HepG2 (cell line): ENCODE measurements at regions not wholly inside any gene's neighbourhood (a gene's known extent, or its start where the extent isn't known, plus 50 kb on each side); places are given as distances from the start of the nearest gene placed in this dataset.

ENCODE experiments used
- ATAC-seq: fragments of 200-7000 bp; cut with Tn5 transposase; 3 replicates; pipeline ENCODE4 v1.9.1; 2020; ENCODE audit warnings: mild to moderate bottlenecking, moderate library complexity
- BruUV-seq: library from RNA; stranded (reverse); fragments of 400-500 nt; replicated peaks from 2 replicates; lab custom pipeline; 2021; lab: Mats Ljungman, UMichigan
- CTCF ChIA-PET: fragments of 300-600 bp; formaldehyde crosslinking; extraction: SDS; loops from one replicate; lab custom pipeline; 2021; ENCODE audit warnings: low total read pairs, inconsistent platforms, low intra/inter-chr PET ratio; lab: Yijun Ruan, JAX
- POLR2A ChIA-PET: fragments of 350-600 bp; sonication (Branson Sonifier 250); formaldehyde crosslinking; loops from one replicate; lab custom pipeline; 2020; ENCODE audit warnings: antibody characterized with exemption, inconsistent platforms; lab: Yijun Ruan, JAX
- DNase-seq: peaks from one replicate; pipeline ENCODE4 v3.0.0-alpha.2; 2015; ENCODE audit warnings: low spot score
- FAIRE-seq: peaks from 3 replicates; lab custom pipeline; 2011; peaks lifted over from hg19 to GRCh38; lab: Jason Lieb, UNC
- H2AFZ ChIP-seq: one replicate; pipeline ENCODE4 v1.6.1; 2011; ENCODE audit warnings: low read length, inconsistent platforms
- H3K27ac ChIP-seq: fragments of 300-600 bp; 3 replicates; pipeline ENCODE4 v1.8.0; 2011; ENCODE audit warnings: mixed run types, mild to moderate bottlenecking, mixed read lengths, low read length, inconsistent platforms; ENCODE audit not compliant: insufficient read depth; ENCODE audit errors: extremely low read length
- H3K27me3 ChIP-seq, 2 experiments: fragments of 200-600 bp in 1 of 2; 2 replicates in 1 of 2; 3 replicates in 1 of 2; pipeline versions ENCODE4 v1.6.0 to v1.8.0; 2011; ENCODE audit warnings: low read length in 2 of 2, mild to moderate bottlenecking in 2 of 2, moderate library complexity in 2 of 2, inconsistent platforms in 1 of 2; ENCODE audit not compliant: insufficient read depth in 2 of 2, control insufficient read depth in 1 of 2
- H3K36me3 ChIP-seq, 2 experiments: fragments of 200-600 bp in 1 of 2; replicated peaks in 1 of 2; 2 replicates in 1 of 2; 3 replicates in 1 of 2; pipeline versions ENCODE4 v1.5.1 to v1.8.0; 2011; ENCODE audit warnings: low read length in 2 of 2, inconsistent platforms in 1 of 2; ENCODE audit not compliant: insufficient read depth in 2 of 2, control insufficient read depth in 1 of 2
- H3K4me1 ChIP-seq: 2 replicates; pipeline ENCODE4 v1.5.1; 2012; ENCODE audit warnings: low read length, inconsistent platforms; ENCODE audit not compliant: insufficient read depth
- H3K4me2 ChIP-seq: 2 replicates; pipeline ENCODE4 v1.6.0; 2011; ENCODE audit warnings: low read depth, low read length, inconsistent platforms
- H3K4me3 ChIP-seq, 3 experiments: fragments of 200-600 bp in 1 of 3; sonication (generic), shearing (Covaris generic) in 1 of 3; replicated peaks in 1 of 3; 2 replicates each; pipeline ENCODE4 v1.5.1; 2011 to 2016; ENCODE audit warnings: low read length in 3 of 3, inconsistent platforms in 2 of 3, low read depth in 2 of 3, mild to moderate bottlenecking in 2 of 3, control low read depth in 1 of 3, mixed read lengths in 1 of 3; ENCODE audit not compliant: insufficient read depth in 1 of 3
- H3K79me2 ChIP-seq: one replicate; pipeline ENCODE4 v1.6.1; 2011; ENCODE audit warnings: low read length, inconsistent platforms; ENCODE audit not compliant: insufficient read depth
- H3K9ac ChIP-seq: 2 replicates; pipeline ENCODE4 v1.6.0; 2011; ENCODE audit warnings: mild to moderate bottlenecking, low read depth, low read length, inconsistent platforms; ENCODE audit not compliant: insufficient read depth
- H3K9me3 ChIP-seq: 2 replicates; pipeline ENCODE4 v1.5.1; 2012; ENCODE audit warnings: mild to moderate bottlenecking, low read length
- H4K20me1 ChIP-seq: 2 replicates; pipeline ENCODE4 v1.6.0; 2011; ENCODE audit warnings: inconsistent platforms, mild to moderate bottlenecking, low read length, moderate library complexity; ENCODE audit not compliant: insufficient read depth
- HNRNPH1 ChIP-seq: fragments of 200-400 bp; formaldehyde crosslinking; optimal IDR thresholded peaks from 2 replicates; pipeline ENCODE3; 2017; ENCODE audit warnings: mild to moderate bottlenecking, low read depth, low read length
- NAIF1 ChIP-seq: sonication (generic); formaldehyde crosslinking; IDR thresholded peaks from 2 replicates; pipeline ENCODE4 v1.5.0; 2020; ENCODE audit warnings: mild to moderate bottlenecking, missing genetic modification reagents, borderline replicate concordance
- RFX1 ChIP-seq: fragments of 450-650 bp; IDR thresholded peaks from 2 replicates; pipeline ENCODE4 v1.6.1; 2017
- SALL1 ChIP-seq: sonication (generic); formaldehyde crosslinking; IDR thresholded peaks from 2 replicates; pipeline ENCODE4 v1.8.0; 2022; ENCODE audit warnings: mild to moderate bottlenecking, missing genetic modification reagents
- ZBTB2 ChIP-seq: sonication (generic); formaldehyde crosslinking; IDR thresholded peaks from 2 replicates; pipeline ENCODE4 v1.8.0; 2022; ENCODE audit warnings: low read depth, missing genetic modification reagents
- ZC3H13 ChIP-seq: sonication (generic); formaldehyde crosslinking; IDR thresholded peaks from 2 replicates; pipeline ENCODE4 v1.8.1; 2023; ENCODE audit warnings: mild to moderate bottlenecking, missing genetic modification reagents, moderate library complexity
- ZNF318 ChIP-seq: sonication (generic); formaldehyde crosslinking; IDR thresholded peaks from 2 replicates; pipeline ENCODE4 v1.4.0; 2020; ENCODE audit warnings: mild to moderate bottlenecking, missing genetic modification reagents
- ZNF460 ChIP-seq: sonication (generic); formaldehyde crosslinking; IDR thresholded peaks from 2 replicates; pipeline ENCODE4 v1.5.1; 2020; ENCODE audit warnings: missing genetic modification reagents, mild to moderate bottlenecking, borderline replicate concordance
- ZNF589 ChIP-seq: sonication (generic); formaldehyde crosslinking; conservative IDR thresholded peaks from 2 replicates; pipeline ENCODE4 v1.8.0; 2022; ENCODE audit warnings: mild to moderate bottlenecking, moderate library complexity, missing genetic modification reagents
- ZNF747 ChIP-seq: sonication (generic); formaldehyde crosslinking; IDR thresholded peaks from 2 replicates; pipeline ENCODE4 v1.8.1; 2023; ENCODE audit warnings: missing genetic modification reagents, mild to moderate bottlenecking, borderline replicate concordance
- WGBS: methylation state at CpG from one replicate; pipeline ENCODE4 v1.1.6; 2017; ENCODE audit warnings: low lambda C conversion rate; 5-methylcytosine and 5-hydroxymethylcytosine counted together
- in situ Hi-C: cut with HindIII; loops from 2 replicates; pipeline ENCODE4 v1.10.0; 2017; ENCODE audit warnings: low pct_unique_long_range_greater_than_20kb; ENCODE audit not compliant: extremely low pct_ligation_motif_present
- intact Hi-C: fragments of 100-400 bp; cut with micrococcal nuclease; formaldehyde crosslinking; loops from one replicate; pipeline ENCODE4 v1.10.0; 2022; ENCODE audit not compliant: unreplicated experiment

GRCh38 chr4:159027535-159027934 lies 75.3 kb upstream of the RAPGEF2 start:
- BruUV-seq = no TSS peak
- 41% methylated on average over 2 of the region's 2 CpGs for WGBS
- intact Hi-C loops = no loop called here
- ATAC-seq (no peak), DNase-seq (no peak), FAIRE-seq (no peak)
- Histone ChIP-seq H3K4me2 (no peak overlapping the region), H3K9ac (no peak overlapping the region), H3K79me2 (no peaks in the 10 kb centered on the region), H4K20me1 (no peaks in the 10 kb centered on the region), H3K27me3 (no peaks in the 10 kb centered on the region), H3K36me3 (no peaks in the 10 kb centered on the region), H2AFZ (no peak overlapping the region), H3K9me3 (no peaks in the 10 kb centered on the region), H3K4me3 (no peak overlapping the region), H3K4me1 (peaks cover 9% of the 10 kb centered on the region), H3K27ac (no peak overlapping the region)
- CTCF ChIA-PET = no interaction called here
- POLR2A ChIA-PET = no interaction called here
- in situ Hi-C loops = loop anchor here (10.0 kb wide), 1 partner anchor 147 kb away; no protein-coding TSS in a partner anchor
- no peak for TF ChIP-seq ZNF460 (CRISPR knock-in tag)
- TF ChIP-seq HNRNPH1 = no peak
- no peak for TF ChIP-seq RFX1

GRCh38 chr4:159029481-159029880 lies 73.4 kb upstream of the RAPGEF2 start:
- FAIRE-seq (no peak), DNase-seq (no peak), ATAC-seq (no peak)
- BruUV-seq = no TSS peak
- Histone ChIP-seq H3K4me2 (no peak overlapping the region), H3K9me3 (no peaks in the 10 kb centered on the region), H3K27ac (no peak overlapping the region), H2AFZ (no peak overlapping the region), H4K20me1 (no peaks in the 10 kb centered on the region), H3K79me2 (no peaks in the 10 kb centered on the region), H3K36me3 (no peaks in the 10 kb centered on the region), H3K4me1 (no peaks in the 10 kb centered on the region), H3K9ac (no peak overlapping the region), H3K4me3 (no peak overlapping the region), H3K27me3 (no peaks in the 10 kb centered on the region)
- in situ Hi-C loops = loop anchor here (10.0 kb wide), 1 partner anchor 145 kb away; no protein-coding TSS in a partner anchor
- 30% methylated on average over 1 of the region's 1 CpG for WGBS
- POLR2A ChIA-PET = no interaction called here
- CTCF ChIA-PET = no interaction called here
- intact Hi-C loops = no loop called here
- no peak for TF ChIP-seq ZBTB2 (CRISPR knock-in tag)
- no peak for TF ChIP-seq ZC3H13 (CRISPR knock-in tag)
- no peak for TF ChIP-seq SALL1
- no peak for TF ChIP-seq ZNF589 (CRISPR knock-in tag)
- TF ChIP-seq ZNF318 (CRISPR knock-in tag) = no peak
- no peak for TF ChIP-seq ZNF747 (CRISPR knock-in tag)
- no peak for TF ChIP-seq NAIF1
